Mesothelial cell of epicardium (in vitro differentiated cells): ENCODE measurements at regions not wholly inside any gene's neighbourhood (a gene's known extent, or its start where the extent isn't known, plus 50 kb on each side); places are given as distances from the start of the nearest gene placed in this dataset.

Source experiments
- DNase-seq, 2 experiments: peaks; one replicate each; pipeline ENCODE4 v3.0.0; 2021; ENCODE audit warnings: low spot score in 2 of 2; ENCODE audit not compliant: unreplicated experiment in 2 of 2
- H3K27ac Mint-ChIP-seq: 2 replicates; pipeline ENCODE4 v1.8.0; 2021; ENCODE audit warnings: mixed read lengths
- H3K27me3 Mint-ChIP-seq: 2 replicates; pipeline ENCODE4 v1.8.0; 2021; ENCODE audit warnings: low read depth, mixed read lengths
- H3K36me3 Mint-ChIP-seq: 2 replicates; pipeline ENCODE4 v1.8.0; 2021; ENCODE audit warnings: mixed read lengths
- H3K4me1 Mint-ChIP-seq: 2 replicates; pipeline ENCODE4 v1.8.0; 2021; ENCODE audit warnings: mixed read lengths
- H3K4me3 Mint-ChIP-seq: 2 replicates; pipeline ENCODE4 v1.8.0; 2021; ENCODE audit warnings: mild to moderate bottlenecking, moderate library complexity, mixed read lengths
- H3K9me3 Mint-ChIP-seq: 2 replicates; pipeline ENCODE4 v1.8.0; 2021; ENCODE audit warnings: mixed read lengths
- CTCF ChIP-seq: fragments of 200-600 bp; sonication (generic); IDR thresholded peaks from one replicate; pipeline ENCODE4 v1.5.0; 2021; ENCODE audit warnings: antibody characterized with exemption; ENCODE audit not compliant: unreplicated experiment

DNA sequence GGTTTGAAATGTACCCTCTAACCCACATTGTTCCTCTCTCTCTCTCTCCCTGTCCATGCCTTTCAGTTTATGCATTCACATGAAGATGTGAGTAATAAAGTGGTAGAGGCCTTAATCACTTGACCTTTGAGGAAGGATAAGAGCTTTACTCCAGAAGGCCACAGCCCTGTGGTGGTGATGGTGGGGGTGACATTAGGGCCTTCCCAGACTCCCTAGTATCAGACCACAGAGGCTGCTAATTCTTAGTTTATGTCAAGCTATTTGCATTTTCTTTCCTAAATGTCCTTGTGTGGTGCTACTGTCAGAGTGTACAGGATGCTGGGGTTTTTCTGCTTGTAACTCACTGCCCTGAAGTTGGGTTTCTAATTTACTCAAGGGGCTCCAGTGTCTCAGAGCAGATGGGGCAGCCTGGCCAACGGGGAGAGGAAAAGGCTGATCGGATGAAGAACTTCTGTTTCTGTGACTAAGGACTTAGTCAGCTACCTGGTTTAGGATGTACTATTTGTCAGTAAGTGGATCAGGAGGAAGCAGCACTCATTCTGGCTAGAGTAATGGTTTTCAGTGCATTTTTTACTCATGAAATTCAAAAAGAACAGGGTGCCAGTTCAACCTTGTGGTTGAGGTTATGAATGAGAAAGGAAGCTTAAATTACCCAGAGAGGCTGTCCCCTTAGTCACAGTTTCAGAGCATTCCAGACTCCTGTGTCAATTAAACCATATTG is 509.6 kb upstream of the DIPK2B start:
- Mint-ChIP-seq H3K36me3 (no peaks in the 10 kb centered on the region), H3K4me3 (no peak overlapping the region), H3K27ac (no peak overlapping the region), H3K9me3 (peaks cover 27% of the 10 kb centered on the region), H3K27me3 (no peaks in the 10 kb centered on the region), H3K4me1 (no peaks in the 10 kb centered on the region)
- TF ChIP-seq CTCF: no peak
- DNase-seq: no peak

GRCh38 chrX:45709381-45709780 is 508.7 kb upstream of the DIPK2B start:
- no peak overlapping the region for H3K27ac Mint-ChIP-seq
- H3K36me3 Mint-ChIP-seq: no peaks in the 10 kb centered on the region
- TF ChIP-seq CTCF: no peak
- H3K9me3 Mint-ChIP-seq: peaks cover 24% of the 10 kb centered on the region
- H3K27me3 Mint-ChIP-seq: no peaks in the 10 kb centered on the region
- peaks cover 4% of the 10 kb centered on the region for H3K4me1 Mint-ChIP-seq
- no peak for DNase-seq
- H3K4me3 Mint-ChIP-seq: no peak overlapping the region

GRCh38 chrX:45699158-45699557 is 498.5 kb upstream of the DIPK2B start:
- H3K27me3 Mint-ChIP-seq: no peaks in the 10 kb centered on the region
- no peaks in the 10 kb centered on the region for H3K36me3 Mint-ChIP-seq
- no peak overlapping the region for H3K4me3 Mint-ChIP-seq
- H3K4me1 Mint-ChIP-seq: no peaks in the 10 kb centered on the region
- no peak overlapping the region for H3K27ac Mint-ChIP-seq
- DNase-seq: no peak
- peaks cover 45% of the 10 kb centered on the region for H3K9me3 Mint-ChIP-seq
- TF ChIP-seq CTCF: no peak

DNA sequence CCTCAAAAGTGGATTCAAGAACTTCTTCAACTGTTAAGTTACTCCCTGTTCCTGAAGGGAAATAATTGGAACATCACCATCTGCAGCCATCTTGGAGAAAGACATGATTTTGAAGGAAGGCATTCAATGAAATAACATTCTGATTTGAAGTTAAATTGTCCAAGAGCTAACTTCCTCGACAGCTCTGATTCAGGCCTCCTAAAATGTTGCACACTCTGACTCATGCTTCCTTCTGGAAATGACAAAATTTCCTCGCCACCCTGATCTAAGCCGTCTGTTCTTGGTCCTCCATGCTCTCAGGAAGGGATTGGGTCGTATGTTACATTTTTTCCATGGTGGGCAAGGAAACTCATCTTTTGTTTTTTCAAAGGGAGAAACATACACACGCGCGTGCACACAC is 496.9 kb upstream of the DIPK2B start:
- Mint-ChIP-seq H3K27me3 (no peaks in the 10 kb centered on the region), H3K27ac (no peak overlapping the region)

DNA sequence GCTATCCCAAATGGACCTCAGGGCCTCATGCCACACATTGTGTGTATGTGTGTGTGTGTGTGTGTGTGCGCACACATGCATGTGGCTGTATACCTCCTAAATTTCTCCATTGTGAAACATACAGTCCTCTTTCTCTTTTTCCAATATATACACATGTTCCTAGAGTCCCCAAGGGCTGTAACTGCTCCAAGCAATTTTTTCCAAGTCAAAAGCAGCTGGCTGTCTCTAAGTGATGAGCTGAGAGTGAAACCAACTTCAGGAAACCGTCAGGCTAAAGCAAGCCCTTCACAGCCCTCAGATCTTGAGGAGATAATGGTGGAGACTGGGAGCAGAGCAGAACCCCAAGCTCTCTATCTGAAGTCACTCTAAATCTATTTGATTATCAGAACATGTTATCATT is 496.1 kb upstream of the DIPK2B start:
- no peaks in the 10 kb centered on the region for H3K4me1 Mint-ChIP-seq
- H3K27ac Mint-ChIP-seq: no peak overlapping the region
- no peaks in the 10 kb centered on the region for H3K27me3 Mint-ChIP-seq
- no peaks in the 10 kb centered on the region for H3K36me3 Mint-ChIP-seq
- H3K4me3 Mint-ChIP-seq: no peak overlapping the region
- DNase-seq: no peak
- peaks cover 46% of the 10 kb centered on the region for H3K9me3 Mint-ChIP-seq
- no peak for TF ChIP-seq CTCF

More for the DNA sequence above, 496.9 kb upstream of the DIPK2B start:
- DNase-seq: no peak
- H3K4me3 Mint-ChIP-seq: no peak overlapping the region
- no peaks in the 10 kb centered on the region for H3K36me3 Mint-ChIP-seq
- no peak for TF ChIP-seq CTCF
- H3K4me1 Mint-ChIP-seq: no peaks in the 10 kb centered on the region
- peaks cover 49% of the 10 kb centered on the region for H3K9me3 Mint-ChIP-seq

DNA sequence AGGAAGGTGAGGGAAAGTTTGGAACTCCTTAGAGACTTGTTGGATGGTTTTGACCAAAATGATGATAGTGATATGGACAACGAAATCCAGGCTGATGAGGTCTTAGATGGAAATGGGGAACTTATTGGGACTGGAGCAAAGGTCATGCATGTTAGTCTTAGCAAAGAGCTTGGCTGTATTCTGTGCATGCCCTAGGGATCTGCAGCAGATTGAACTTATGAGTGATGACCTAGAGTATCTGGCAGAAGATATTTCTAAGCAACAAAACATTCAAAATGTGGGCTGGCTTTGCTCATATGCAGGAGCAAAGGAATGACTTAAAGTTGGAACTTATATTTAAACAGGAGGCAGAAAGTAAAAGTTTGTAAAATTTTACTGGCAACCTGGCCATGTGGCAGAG is 489.3 kb upstream of the DIPK2B start:
- H3K4me3 Mint-ChIP-seq: no peak overlapping the region
- no peaks in the 10 kb centered on the region for H3K27me3 Mint-ChIP-seq
- no peak for DNase-seq
- no peak overlapping the region for H3K27ac Mint-ChIP-seq
- no peak for TF ChIP-seq CTCF
- H3K9me3 Mint-ChIP-seq: peaks cover 33% of the 10 kb centered on the region
- no peaks in the 10 kb centered on the region for H3K4me1 Mint-ChIP-seq
- H3K36me3 Mint-ChIP-seq: no peaks in the 10 kb centered on the region
